Keratinocyte (primary cell): ENCODE measurements at regions not wholly inside any gene's neighbourhood (a gene's known extent, or its start where the extent isn't known, plus 50 kb on each side); places are given as distances from the start of the nearest gene placed in this dataset.

Experiments
- DNase-seq: peaks from one replicate; pipeline ENCODE4 v3.0.0-alpha.2; 2011; ENCODE audit warnings: low read depth, missing footprints, low spot score
- FAIRE-seq: peaks from 2 replicates; lab custom pipeline; 2011; peaks lifted over from hg19 to GRCh38; lab: Jason Lieb, UNC
- H2AFZ ChIP-seq: 2 replicates; pipeline ENCODE4 v1.6.0; 2012; ENCODE audit warnings: low read length, control low read depth, inconsistent platforms; ENCODE audit not compliant: control insufficient read depth
- H3K27ac ChIP-seq: 2 replicates; pipeline ENCODE4 v1.5.1; 2011; ENCODE audit warnings: low read length; ENCODE audit not compliant: control insufficient read depth, insufficient read depth
- H3K27me3 ChIP-seq: 3 replicates; pipeline ENCODE4 v1.6.0; 2011; ENCODE audit warnings: low read length; ENCODE audit not compliant: control insufficient read depth, insufficient read depth; ENCODE audit errors: extremely low read depth
- H3K36me3 ChIP-seq, 2 experiments: 2 replicates in 1 of 2; 3 replicates in 1 of 2; pipeline ENCODE4 v1.5.1; 2011; ENCODE audit warnings: low read length in 2 of 2, mild to moderate bottlenecking in 1 of 2; ENCODE audit not compliant: control insufficient read depth in 2 of 2, insufficient read depth in 2 of 2; ENCODE audit errors: extremely low read depth in 1 of 2
- H3K4me1 ChIP-seq: 3 replicates; pipeline ENCODE4 v1.5.1; 2011; ENCODE audit warnings: low read length; ENCODE audit not compliant: control insufficient read depth, insufficient read depth; ENCODE audit errors: extremely low read depth
- H3K4me2 ChIP-seq: 3 replicates; pipeline ENCODE4 v1.6.0; 2011; ENCODE audit warnings: low read depth, low read length; ENCODE audit not compliant: control insufficient read depth, insufficient read depth; ENCODE audit errors: extremely low read depth
- H3K4me3 ChIP-seq, 3 experiments: fragments of 200-600 bp in 1 of 3; sonication (generic) in 1 of 3; 2 replicates in 2 of 3; 3 replicates in 1 of 3; pipeline ENCODE4 v1.5.1; 2011 to 2016; ENCODE audit warnings: low read length in 3 of 3, mild to moderate bottlenecking in 3 of 3, control low read depth in 2 of 3, inconsistent platforms in 1 of 3, low read depth in 1 of 3, mixed read lengths in 1 of 3, mixed run types in 1 of 3, moderate library complexity in 1 of 3; ENCODE audit not compliant: control insufficient read depth in 2 of 3, insufficient read depth in 2 of 3; ENCODE audit errors: extremely low read depth in 1 of 3
- H3K79me2 ChIP-seq: 2 replicates; pipeline ENCODE4 v1.6.0; 2012; ENCODE audit warnings: low read length; ENCODE audit not compliant: control insufficient read depth, insufficient read depth
- H3K9ac ChIP-seq: 3 replicates; pipeline ENCODE4 v1.6.0; 2011; ENCODE audit warnings: low read length; ENCODE audit not compliant: control insufficient read depth, insufficient read depth; ENCODE audit errors: extremely low read depth
- H3K9me1 ChIP-seq: 3 replicates; pipeline ENCODE4 v1.6.0; 2011; ENCODE audit warnings: low read length; ENCODE audit not compliant: control insufficient read depth, insufficient read depth; ENCODE audit errors: extremely low read depth
- H3K9me3 ChIP-seq: 2 replicates; pipeline ENCODE4 v1.5.1; 2012; ENCODE audit warnings: low read depth, low read length; ENCODE audit not compliant: control insufficient read depth
- H4K20me1 ChIP-seq: 3 replicates; pipeline ENCODE4 v1.6.0; 2011; ENCODE audit warnings: low read length; ENCODE audit not compliant: control insufficient read depth, insufficient read depth; ENCODE audit errors: extremely low read depth
- CTCF ChIP-seq, 3 experiments: IDR thresholded peaks in 1 of 3; conservative IDR thresholded peaks in 1 of 3; optimal IDR thresholded peaks in 1 of 3; 2 replicates in 2 of 3; 3 replicates in 1 of 3; pipeline versions ENCODE3 to v1.5.1; 2011; ENCODE audit warnings: low read length in 3 of 3, mild to moderate bottlenecking in 3 of 3, moderate library complexity in 2 of 3, control low read depth in 1 of 3, inconsistent platforms in 1 of 3; ENCODE audit not compliant: insufficient read depth in 2 of 3; ENCODE audit errors: extremely low read depth in 1 of 3
- EZH2 ChIP-seq: IDR thresholded peaks from one replicate; pipeline ENCODE4 v1.6.1; 2012; ENCODE audit warnings: inconsistent platforms, mild to moderate bottlenecking, low read length, moderate library complexity
- dilution Hi-C: fragments of 300-500 bp; cut with MboI; formaldehyde crosslinking; loops from one replicate; pipeline ENCODE4 v1.7.0; 2020; ENCODE audit warnings: low sequenced_read_pairs; ENCODE audit not compliant: extremely low pct_ligation_motif_present

GRCh38 chrX:138150709-138151108 lies 560.8 kb downstream of the FGF13 start:
- no peak overlapping the region for H3K9ac ChIP-seq
- H3K79me2 ChIP-seq = no peaks in the 10 kb centered on the region
- no peak overlapping the region for H3K27ac ChIP-seq
- no peak overlapping the region for H3K4me3 ChIP-seq
- FAIRE-seq (no peak), DNase-seq (no peak)
- H3K4me2 ChIP-seq = no peak overlapping the region
- no peaks in the 10 kb centered on the region for H3K9me1 ChIP-seq
- H3K9me3 ChIP-seq = no peaks in the 10 kb centered on the region
- H2AFZ ChIP-seq = no peak overlapping the region
- no peaks in the 10 kb centered on the region for H4K20me1 ChIP-seq
- H3K4me1 ChIP-seq = no peaks in the 10 kb centered on the region
- no peak for TF ChIP-seq EZH2
- no peak for TF ChIP-seq CTCF (optimal IDR thresholded peaks at IDR 0.05 in 1 of 3, IDR thresholded peaks at IDR 0.05 in 1 of 3, conservative IDR thresholded peaks at IDR 0.05 in 1 of 3; ENCODE audit: extremely low read depth in 1 of 3, insufficient read depth in 2 of 3, low read length in 3 of 3)
- H3K27me3 ChIP-seq = no peaks in the 10 kb centered on the region
- dilution Hi-C loops = no loop called here
- no peaks in the 10 kb centered on the region for H3K36me3 ChIP-seq

- no peaks in the 10 kb centered on the region for H3K79me2 ChIP-seq
- H3K9me1 ChIP-seq = no peaks in the 10 kb centered on the region
- H3K9me3 ChIP-seq = no peaks in the 10 kb centered on the region
- H3K27me3 ChIP-seq = no peaks in the 10 kb centered on the region
- no peaks in the 10 kb centered on the region for H3K4me1 ChIP-seq
- no peaks in the 10 kb centered on the region for H3K36me3 ChIP-seq
- FAIRE-seq (no peak), DNase-seq (no peak)
- no peak overlapping the region for H3K4me3 ChIP-seq
- TF ChIP-seq EZH2 = no peak
- TF ChIP-seq CTCF (optimal IDR thresholded peaks at IDR 0.05 in 1 of 3, IDR thresholded peaks at IDR 0.05 in 1 of 3, conservative IDR thresholded peaks at IDR 0.05 in 1 of 3; ENCODE audit: extremely low read depth in 1 of 3, insufficient read depth in 2 of 3, low read length in 3 of 3) = no peak
- no peak overlapping the region for H2AFZ ChIP-seq
- H3K4me2 ChIP-seq = no peak overlapping the region
- H3K27ac ChIP-seq = no peak overlapping the region
- dilution Hi-C loops = no loop called here
- no peak overlapping the region for H3K9ac ChIP-seq
- H4K20me1 ChIP-seq = no peaks in the 10 kb centered on the region
These were observed 553.7 kb downstream of the FGF13 start for GRCh38 chrX:138157850-138158249.
